Activated effector memory CD4-positive, alpha-beta T cell treated with anti-CD3 and anti-CD28 coated beads, Interleukin-2, amount 50 U/mL, for 16 hours (primary cell): ENCODE measurements at regions not wholly inside any gene's neighbourhood (a gene's known extent, or its start where the extent isn't known, plus 50 kb on each side); places are given as distances from the start of the nearest gene placed in this dataset.
"Not testable (repeated sequence)": the region's sequence is repeated elsewhere in the genome, so short reads cannot be mapped to it uniquely, and the experiment has no call there.

Experiments used
- DNase-seq: peaks from one replicate; pipeline ENCODE4 v3.0.0-alpha.2; 2020

- no peak for DNase-seq
Observed at GRCh38 chr20:28562510-28562898, 2695.0 kb upstream of the DEFB115 start.

- not testable (repeated sequence) for DNase-seq
Observed at GRCh38 chr20:28562899-28563521, 2694.5 kb upstream of the DEFB115 start.

- DNase-seq = not testable (repeated sequence)
Observed at GRCh38 chr20:28564024-28564423, 2693.4 kb upstream of the DEFB115 start.

- DNase-seq = not testable (repeated sequence)
Observed at GRCh38 chr20:28564688-28565463, 2692.6 kb upstream of the DEFB115 start.

- DNase-seq = not testable (repeated sequence)
Observed at GRCh38 chr20:28575991-28576390, 2681.5 kb upstream of the DEFB115 start.

GRCh38 chr20:28591680-28592079 lies 2665.8 kb upstream of the DEFB115 start:
- not testable (repeated sequence) for DNase-seq

- DNase-seq = not testable (repeated sequence)
Observed at GRCh38 chr20:28593383-28593782, 2664.1 kb upstream of the DEFB115 start.

- DNase-seq = not testable (repeated sequence)
Observed at GRCh38 chr20:28594476-28594875, 2663.0 kb upstream of the DEFB115 start.

- not testable (repeated sequence) for DNase-seq
Observed at GRCh38 chr20:28602006-28602402, 2655.5 kb upstream of the DEFB115 start.

GRCh38 chr20:28602403-28603217 lies 2654.9 kb upstream of the DEFB115 start:
- DNase-seq = peak; percentile 93

GRCh38 chr20:28603218-28603577 lies 2654.3 kb upstream of the DEFB115 start:
- DNase-seq = not testable (repeated sequence)

GRCh38 chr20:28616354-28616753 lies 2641.1 kb upstream of the DEFB115 start:
- no peak for DNase-seq

- DNase-seq = not testable (repeated sequence)
Observed at GRCh38 chr20:28619956-28620651, 2637.4 kb upstream of the DEFB115 start.

- DNase-seq = not testable (repeated sequence)
Observed at GRCh38 chr20:28625112-28625511, 2632.4 kb upstream of the DEFB115 start.

- not testable (repeated sequence) for DNase-seq
Observed at GRCh38 chr20:28640831-28641230, 2616.6 kb upstream of the DEFB115 start.
